ENCODE measurements at regions not wholly inside any gene's neighbourhood (a gene's known extent, or its start where the extent isn't known, plus 50 kb on each side); places are given as distances from the start of the nearest gene placed in this dataset.

DNA sequence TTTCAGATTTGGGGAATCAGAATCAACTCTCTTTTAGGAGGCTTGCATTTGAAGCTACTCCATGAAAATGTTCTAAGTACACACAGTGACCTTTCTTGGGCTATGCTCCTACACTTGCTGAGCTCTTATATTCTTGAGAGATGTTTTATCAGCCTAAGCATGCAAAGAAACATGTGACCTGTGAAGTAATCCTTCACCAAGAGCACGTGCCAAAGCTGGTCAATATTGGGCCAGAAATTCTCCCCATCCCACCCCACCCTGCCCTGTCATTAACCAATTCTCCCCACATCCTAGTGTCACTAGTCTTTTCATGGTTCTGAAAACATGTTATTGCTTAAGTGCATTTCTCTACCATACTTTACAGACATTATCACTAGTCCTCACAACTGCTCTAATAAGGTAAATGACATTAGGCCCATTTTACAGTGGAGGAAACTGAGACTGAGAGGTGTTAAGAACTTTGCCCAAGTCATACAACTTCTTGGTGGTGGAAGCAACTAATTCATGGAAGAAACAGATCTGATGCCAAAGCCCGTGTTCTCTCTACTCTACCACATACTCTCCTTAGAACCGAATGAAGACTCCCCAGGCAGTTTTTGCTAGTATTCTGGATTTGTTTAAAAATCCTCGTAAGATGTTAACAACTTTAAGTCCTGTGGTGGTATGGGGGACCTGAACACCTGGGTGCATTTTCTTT lies 200.6 kb downstream of the PTEN start:
- TF ChIP-seq, protein P1, sequence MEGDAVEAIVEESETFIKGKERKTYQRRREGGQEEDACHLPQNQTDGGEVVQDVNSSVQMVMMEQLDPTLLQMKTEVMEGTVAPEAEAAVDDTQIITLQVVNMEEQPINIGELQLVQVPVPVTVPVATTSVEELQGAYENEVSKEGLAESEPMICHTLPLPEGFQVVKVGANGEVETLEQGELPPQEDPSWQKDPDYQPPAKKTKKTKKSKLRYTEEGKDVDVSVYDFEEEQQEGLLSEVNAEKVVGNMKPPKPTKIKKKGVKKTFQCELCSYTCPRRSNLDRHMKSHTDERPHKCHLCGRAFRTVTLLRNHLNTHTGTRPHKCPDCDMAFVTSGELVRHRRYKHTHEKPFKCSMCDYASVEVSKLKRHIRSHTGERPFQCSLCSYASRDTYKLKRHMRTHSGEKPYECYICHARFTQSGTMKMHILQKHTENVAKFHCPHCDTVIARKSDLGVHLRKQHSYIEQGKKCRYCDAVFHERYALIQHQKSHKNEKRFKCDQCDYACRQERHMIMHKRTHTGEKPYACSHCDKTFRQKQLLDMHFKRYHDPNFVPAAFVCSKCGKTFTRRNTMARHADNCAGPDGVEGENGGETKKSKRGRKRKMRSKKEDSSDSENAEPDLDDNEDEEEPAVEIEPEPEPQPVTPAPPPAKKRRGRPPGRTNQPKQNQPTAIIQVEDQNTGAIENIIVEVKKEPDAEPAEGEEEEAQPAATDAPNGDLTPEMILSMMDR (IDR thresholded peaks at IDR 0.05; ENCODE audit: low read depth, low read length, missing control alignments): no peak

DNA sequence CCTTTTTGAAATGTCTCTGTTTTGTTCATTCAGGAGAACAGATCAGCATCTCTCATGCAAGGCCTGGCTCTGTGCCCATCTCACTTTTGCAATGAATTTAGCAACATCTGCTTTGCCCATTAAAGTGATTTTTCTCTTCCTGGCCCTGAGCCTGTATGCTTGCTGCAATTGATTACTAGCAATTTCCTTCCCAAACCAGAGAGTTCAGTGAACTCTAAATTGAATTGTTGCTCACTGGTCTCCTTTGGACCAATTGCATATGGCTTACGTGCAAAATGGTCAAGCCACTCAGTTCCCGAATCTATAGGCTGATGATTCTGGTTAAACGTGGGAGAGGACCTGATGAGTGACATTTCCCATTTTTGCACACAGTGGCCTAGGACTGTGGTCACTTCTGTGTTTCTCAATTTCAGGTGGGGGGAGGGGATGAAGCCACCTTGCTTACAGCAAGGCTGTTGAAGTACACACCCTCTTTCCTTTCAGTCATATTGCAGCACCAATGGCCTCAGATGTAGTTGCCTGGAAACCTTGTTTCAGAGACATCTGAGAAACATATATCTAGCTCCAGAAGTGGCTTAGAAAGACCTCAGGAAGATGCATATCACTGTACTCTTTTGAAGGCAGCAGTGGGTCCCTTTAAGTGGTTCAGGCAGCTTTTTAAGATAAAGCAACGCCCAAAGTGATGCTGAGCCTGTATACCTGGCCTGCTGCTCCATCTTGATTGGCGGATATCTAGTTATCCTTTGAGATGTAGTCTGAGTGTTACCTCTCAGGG lies 201.4 kb downstream of the PTEN start:
- TF ChIP-seq, protein P1 (IDR thresholded peaks at IDR 0.05; ENCODE audit: low read depth, low read length, missing control alignments): no peak
- no peak for DNase-seq (ENCODE audit: low read depth)
- in situ Hi-C loops (cut with HindIII; ENCODE audit: low sequenced_read_pairs): no loop called here
- no peak overlapping the region for H3K4me3 ChIP-seq (ENCODE audit: low read depth, low read length)

More for the DNA sequence above, 200.6 kb downstream of the PTEN start:
- in situ Hi-C loops (cut with HindIII; ENCODE audit: low sequenced_read_pairs): no loop called here
- no peak overlapping the region for H3K4me3 ChIP-seq (ENCODE audit: low read depth, low read length)
- DNase-seq (ENCODE audit: low read depth): no peak

DNA sequence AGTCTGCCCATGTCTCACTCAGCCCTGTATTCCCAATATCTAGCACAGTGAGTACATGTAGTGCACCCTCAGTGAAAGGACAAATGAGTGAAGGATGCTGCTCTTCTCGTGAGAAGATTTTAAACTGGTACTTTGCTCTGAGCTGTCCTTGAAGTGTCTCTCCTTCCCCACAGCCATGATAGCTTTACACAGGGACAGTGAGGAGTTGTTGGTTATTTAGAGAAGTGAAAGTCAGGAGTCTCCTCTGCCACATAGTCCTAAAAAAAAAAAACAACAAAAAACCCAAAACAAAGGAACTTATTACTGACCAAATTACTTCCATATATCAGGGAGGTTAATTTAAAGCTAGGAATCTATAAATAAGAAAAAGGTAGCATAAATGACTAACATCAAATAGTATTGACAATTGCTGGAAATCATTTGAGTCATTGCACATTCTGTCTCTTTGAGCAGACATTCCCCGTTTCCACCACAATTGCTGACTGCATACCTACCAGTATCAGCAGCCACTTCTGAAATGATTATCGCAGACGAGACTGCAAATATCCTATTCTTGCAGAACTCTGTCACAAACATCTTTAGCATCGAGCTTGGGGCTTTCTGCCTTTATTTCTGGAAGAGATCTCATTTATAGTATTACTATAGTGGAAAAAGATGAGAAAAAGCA lies 202.1 kb downstream of the PTEN start:
- in situ Hi-C loops (cut with HindIII; ENCODE audit: low sequenced_read_pairs): no loop called here
- DNase-seq (ENCODE audit: low read depth): no peak
- H3K4me3 ChIP-seq (ENCODE audit: low read depth, low read length): no peak overlapping the region
- TF ChIP-seq, protein P1 (IDR thresholded peaks at IDR 0.05; ENCODE audit: low read depth, low read length, missing control alignments): no peak

DNA sequence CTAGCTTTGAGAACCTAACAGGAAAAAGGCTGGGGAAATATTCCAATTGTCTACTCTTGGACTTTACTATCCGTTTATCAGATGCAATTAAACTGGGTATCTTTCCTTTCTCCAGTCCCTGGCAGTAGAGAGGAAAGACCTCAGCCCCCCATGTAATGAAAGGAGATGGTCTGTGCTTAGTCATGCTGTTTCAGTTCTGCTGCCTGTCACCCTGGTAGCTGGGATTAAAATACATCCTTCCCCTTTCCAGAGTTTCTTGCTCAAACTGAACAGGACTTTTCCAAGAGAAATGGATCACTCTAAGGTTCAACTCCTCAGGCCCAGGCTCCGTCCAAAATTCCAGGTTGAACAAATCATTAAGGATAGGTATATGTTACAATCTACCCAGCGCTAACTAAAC lies 202.9 kb downstream of the PTEN start:
- H3K4me3 ChIP-seq (ENCODE audit: low read depth, low read length): no peak overlapping the region
- in situ Hi-C loops (cut with HindIII; ENCODE audit: low sequenced_read_pairs): no loop called here
- no peak for DNase-seq (ENCODE audit: low read depth)
- TF ChIP-seq, protein P1 (IDR thresholded peaks at IDR 0.05; ENCODE audit: low read depth, low read length, missing control alignments): no peak

DNA sequence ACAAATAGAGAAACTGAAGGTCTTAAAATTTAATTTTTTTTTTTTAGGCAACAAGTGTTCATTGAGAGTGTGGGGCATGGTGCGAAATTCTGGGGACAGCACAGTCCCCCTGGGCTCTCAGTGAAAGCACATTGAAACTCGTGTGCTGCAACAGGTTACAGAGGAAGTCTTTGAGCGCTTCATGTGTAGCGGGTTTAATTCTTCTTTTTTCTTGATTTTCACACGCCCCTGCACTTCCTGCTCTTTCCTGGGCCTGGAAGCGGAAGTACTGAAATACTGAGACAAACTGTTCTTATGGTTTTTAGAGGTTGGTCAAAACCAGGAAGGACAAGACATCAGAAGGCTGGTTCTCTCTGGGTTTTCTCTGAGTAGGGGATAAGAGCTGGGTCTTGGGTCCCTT lies 203.5 kb downstream of the PTEN start:
- no peak overlapping the region for H3K4me3 ChIP-seq (ENCODE audit: low read depth, low read length)
- TF ChIP-seq, protein P1 (IDR thresholded peaks at IDR 0.05; ENCODE audit: low read depth, low read length, missing control alignments): no peak
- no peak for DNase-seq (ENCODE audit: low read depth)
- in situ Hi-C loops (cut with HindIII; ENCODE audit: low sequenced_read_pairs): no loop called here

DNA sequence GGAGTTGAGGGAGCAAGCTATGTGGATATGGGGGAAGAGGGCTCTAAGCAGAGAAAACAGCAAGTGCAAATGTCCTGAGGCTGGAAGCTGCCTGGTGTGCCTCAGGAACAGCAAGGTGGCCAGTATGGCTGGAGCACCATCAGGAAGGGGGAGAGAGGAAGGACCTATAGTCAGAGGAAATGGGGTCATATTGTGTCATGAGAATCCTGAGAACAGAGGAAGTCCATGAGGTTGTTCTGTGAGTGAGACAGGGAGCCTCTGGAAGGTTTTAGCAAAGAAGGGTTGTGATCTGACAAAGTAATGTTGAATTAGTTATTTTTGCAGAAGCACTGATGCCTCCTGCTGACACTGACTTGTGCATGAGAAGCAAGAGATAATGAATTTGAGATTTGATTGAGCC lies 204.3 kb downstream of the PTEN start:
- in situ Hi-C loops (cut with HindIII; ENCODE audit: low sequenced_read_pairs): no loop called here

More for the DNA sequence above, 204.3 kb downstream of the PTEN start:
- H3K4me3 ChIP-seq (ENCODE audit: low read depth, low read length): no peak overlapping the region
- TF ChIP-seq, protein P1 (IDR thresholded peaks at IDR 0.05; ENCODE audit: low read depth, low read length, missing control alignments): no peak
- DNase-seq (ENCODE audit: low read depth): no peak
